ENCODE measurements at regions not wholly inside any gene's neighbourhood (a gene's known extent, or its start where the extent isn't known, plus 50 kb on each side); places are given as distances from the start of the nearest gene placed in this dataset.
"Not testable (repeated sequence)": the region's sequence is repeated elsewhere in the genome, so short reads cannot be mapped to it uniquely, and the experiment has no call there.

DNA sequence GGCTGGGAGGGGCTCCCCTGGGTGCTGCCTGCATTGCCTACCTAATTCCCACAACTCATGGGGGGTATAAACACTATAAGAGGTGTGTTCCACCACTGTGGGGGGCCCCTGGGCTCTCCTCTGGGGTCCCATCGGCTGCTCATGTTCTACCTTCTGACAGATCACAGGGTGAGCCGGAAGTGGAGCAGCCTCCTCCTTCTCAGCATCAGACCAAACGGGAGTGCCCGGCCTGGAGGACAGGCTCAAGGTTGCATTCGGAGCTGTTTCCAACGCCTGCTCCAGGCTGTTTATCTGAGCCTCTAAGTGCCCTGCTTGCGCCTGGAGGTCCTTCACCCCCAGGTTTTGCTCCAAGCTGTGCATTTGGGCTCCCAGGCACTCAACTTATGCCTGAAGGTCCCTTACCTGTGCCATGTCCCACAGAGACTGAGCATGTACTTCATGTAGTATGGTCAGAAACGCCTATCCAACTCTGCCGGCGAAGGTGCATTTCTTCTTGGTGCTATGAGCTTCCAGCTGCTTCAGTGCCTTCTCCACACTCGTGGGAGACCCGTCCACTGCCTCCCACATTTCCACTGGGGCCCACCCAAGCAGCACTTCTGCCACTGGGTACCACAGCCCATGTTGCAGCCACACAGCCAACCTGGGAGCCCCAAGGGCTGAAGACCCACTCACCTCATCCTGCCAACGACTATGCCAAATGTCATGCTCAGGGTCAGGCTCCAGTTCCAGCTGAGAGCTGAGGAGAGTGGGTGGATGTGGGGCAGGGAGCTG is 232.1 kb downstream of the IGSF11 start:
- no peak for DNase-seq
- Mint-ChIP-seq H3K4me3 (no peak overlapping the region), H3K36me3 (no peaks in the 10 kb centered on the region), H3K4me1 (no peaks in the 10 kb centered on the region), H3K27me3 (ENCODE audit: low read depth in 3 of 3) (no peaks in the 10 kb centered on the region), H3K27ac (no peak overlapping the region), H3K9me3 (no peaks in the 10 kb centered on the region)

DNA sequence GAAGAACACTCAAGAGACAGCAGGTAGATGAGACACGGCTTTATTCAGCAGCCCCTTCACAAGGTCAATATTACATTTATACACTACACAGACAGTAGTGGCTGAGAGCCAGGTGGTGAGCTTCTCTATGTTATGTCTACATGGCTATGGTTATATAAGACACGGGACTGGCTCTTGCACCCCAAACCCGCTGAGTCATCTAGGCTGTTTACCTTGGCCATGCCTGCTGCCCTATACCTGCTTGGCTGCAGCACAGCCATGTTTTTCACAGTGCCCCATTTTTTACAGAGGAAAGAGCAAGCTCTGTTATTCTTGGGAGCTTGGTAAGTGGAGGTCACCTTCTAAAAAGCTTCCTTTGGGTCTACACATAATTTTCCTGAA is 231.6 kb downstream of the IGSF11 start:
- Mint-ChIP-seq H3K9me3 (no peaks in the 10 kb centered on the region), H3K27ac (no peak overlapping the region), H3K36me3 (no peaks in the 10 kb centered on the region), H3K27me3 (ENCODE audit: low read depth in 3 of 3) (no peaks in the 10 kb centered on the region), H3K4me3 (no peak overlapping the region), H3K4me1 (no peaks in the 10 kb centered on the region)
- DNase-seq, result no peak

DNA sequence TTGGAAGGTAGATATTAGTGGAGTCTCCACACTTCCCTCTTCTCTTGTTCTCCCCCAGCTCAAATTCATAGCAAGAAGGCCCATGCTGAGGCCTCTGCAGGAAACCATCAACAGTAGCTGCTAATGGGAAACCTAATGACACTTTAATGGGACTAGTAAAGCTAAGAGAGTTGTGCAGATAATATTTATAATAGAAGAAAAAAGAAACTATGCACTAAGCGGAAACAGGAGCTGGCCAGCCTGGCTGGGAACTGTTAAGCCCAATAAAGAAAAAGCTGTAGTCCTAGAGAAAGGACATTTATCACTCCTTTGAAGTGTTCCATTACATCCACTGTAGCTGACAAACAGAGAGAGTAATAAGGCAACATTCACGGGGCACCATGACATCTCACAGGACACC is 229.6 kb downstream of the IGSF11 start:
- no peak for DNase-seq
- Mint-ChIP-seq H3K27ac (no peak overlapping the region), H3K27me3 (ENCODE audit: low read depth in 3 of 3) (peaks cover 0 to 2% (median 0%) of the 10 kb centered on the region in 3 donors), H3K4me1 (no peaks in the 10 kb centered on the region), H3K36me3 (no peaks in the 10 kb centered on the region), H3K9me3 (peaks cover 0 to 2% (median 0%) of the 10 kb centered on the region in 6 donors), H3K4me3 (no peak overlapping the region)

DNA sequence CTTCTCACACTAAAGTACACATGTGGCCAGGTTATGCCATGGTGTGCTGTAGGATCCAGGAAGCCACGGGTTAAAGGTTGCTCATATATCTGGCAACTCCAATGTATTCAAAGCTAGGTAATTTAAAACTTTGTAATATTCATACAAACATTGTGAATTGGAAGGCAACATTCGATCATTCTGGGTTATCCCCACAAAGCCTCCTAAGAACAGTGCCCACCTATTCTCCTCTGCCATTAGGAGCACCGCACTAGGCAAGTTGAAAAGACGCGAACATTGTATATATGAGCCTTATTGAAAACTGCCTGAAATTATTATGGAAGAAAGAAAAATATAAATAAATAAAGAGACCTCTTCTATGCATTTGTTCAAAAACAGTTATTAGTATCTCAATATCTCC is 228.2 kb downstream of the IGSF11 start:
- H3K36me3 Mint-ChIP-seq, result no peaks in the 10 kb centered on the region
- H3K27me3 Mint-ChIP-seq (ENCODE audit: low read depth in 3 of 3), result peaks cover 0 to 2% (median 0%) of the 10 kb centered on the region in 3 donors
- no peaks in the 10 kb centered on the region for H3K4me1 Mint-ChIP-seq
- no peak overlapping the region for H3K27ac Mint-ChIP-seq
- no peak for DNase-seq
- peaks cover 0 to 2% (median 0%) of the 10 kb centered on the region in 6 donors for H3K9me3 Mint-ChIP-seq
- no peak overlapping the region for H3K4me3 Mint-ChIP-seq

DNA sequence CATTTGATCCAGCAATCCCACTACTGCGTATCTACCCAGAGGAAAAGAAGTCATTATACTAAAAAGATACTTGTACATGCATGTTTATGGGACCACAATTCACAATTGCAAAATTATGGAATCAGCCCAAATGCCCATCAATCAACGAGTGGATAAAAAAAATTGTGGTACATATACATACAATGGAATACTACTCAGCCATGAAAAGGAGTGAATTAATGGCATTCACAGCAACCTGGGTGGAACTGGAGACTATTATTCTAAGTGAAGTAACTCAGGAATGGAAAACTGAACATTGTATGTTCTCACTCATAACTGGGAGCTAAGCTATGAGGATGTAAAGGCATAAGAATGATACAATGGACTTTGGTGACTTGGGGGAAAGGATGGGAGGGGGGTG is 227.3 kb downstream of the IGSF11 start:
- not testable (repeated sequence) for H3K27me3 Mint-ChIP-seq (ENCODE audit: low read depth in 3 of 3); H3K27ac Mint-ChIP-seq; H3K36me3 Mint-ChIP-seq; H3K4me3 Mint-ChIP-seq; H3K9me3 Mint-ChIP-seq; H3K4me1 Mint-ChIP-seq; DNase-seq

DNA sequence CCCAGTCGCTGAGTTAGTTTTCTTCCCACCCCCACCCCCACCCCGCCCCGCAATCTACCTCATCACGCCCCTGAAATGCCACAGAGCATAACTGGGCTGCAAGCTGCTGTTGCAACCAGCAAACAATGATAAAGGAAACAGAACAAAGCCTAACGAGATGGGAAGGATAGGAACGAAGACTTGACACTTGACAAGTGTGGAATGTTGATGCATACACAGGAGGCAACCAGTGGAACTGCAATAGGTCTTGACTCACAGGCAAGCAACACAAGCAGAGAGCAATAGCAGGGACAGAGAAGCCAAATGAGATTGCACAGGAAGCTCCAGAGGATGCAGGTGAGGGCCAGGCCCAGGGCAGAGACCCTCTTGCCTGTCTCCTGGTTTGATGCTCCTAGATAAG is 225.9 kb downstream of the IGSF11 start:
- DNase-seq, result no peak
- Mint-ChIP-seq H3K36me3 (no peaks in the 10 kb centered on the region), H3K4me3 (no peak overlapping the region), H3K27me3 (ENCODE audit: low read depth in 3 of 3) (peaks cover 0 to 2% (median 2%) of the 10 kb centered on the region in 3 donors), H3K27ac (no peak overlapping the region), H3K4me1 (no peaks in the 10 kb centered on the region), H3K9me3 (peaks cover 0 to 2% (median 0%) of the 10 kb centered on the region in 6 donors)

DNA sequence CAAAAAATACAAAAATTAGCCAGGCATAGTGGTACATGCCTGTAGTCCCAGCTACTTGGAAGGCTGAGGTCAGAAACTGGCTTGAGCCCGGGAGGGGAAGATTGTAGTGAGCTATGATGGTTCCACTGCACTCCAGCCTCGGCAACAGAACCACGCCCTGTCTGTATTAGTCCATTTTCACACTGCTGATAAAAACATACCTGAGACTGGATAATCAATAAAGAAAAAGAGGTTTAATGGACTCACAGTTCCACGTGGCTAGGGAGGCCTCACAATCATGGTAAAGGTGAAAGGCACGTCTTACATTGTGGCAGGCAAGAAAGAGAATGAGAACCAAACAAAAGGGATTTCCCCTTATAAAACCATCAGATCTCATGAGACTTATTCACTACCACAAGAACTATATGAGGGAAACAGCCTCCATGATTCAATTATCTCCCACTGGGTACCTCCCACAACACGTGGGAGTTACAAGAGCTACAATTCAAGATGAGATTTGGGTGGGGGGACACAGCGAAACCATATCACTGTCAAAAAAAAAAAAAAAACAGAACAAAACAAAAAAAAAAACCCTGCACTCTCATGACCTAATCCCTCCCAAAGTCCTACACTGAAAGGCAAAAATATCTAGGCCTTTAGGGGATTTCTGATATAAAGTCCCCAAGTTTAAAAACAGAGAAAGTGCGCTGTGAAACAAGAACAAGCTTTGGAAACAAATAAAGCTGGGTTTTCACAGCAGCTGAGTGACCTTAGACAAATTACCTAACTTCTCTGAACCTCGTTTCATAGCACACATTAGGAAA is 224.7 kb downstream of the IGSF11 start:
- no peaks in the 10 kb centered on the region for H3K4me1 Mint-ChIP-seq
- H3K4me3 Mint-ChIP-seq, result no peak overlapping the region
- no peak for DNase-seq
- H3K36me3 Mint-ChIP-seq, result no peaks in the 10 kb centered on the region
- no peak overlapping the region for H3K27ac Mint-ChIP-seq
- H3K27me3 Mint-ChIP-seq (ENCODE audit: low read depth in 3 of 3), result peaks cover 0 to 2% (median 2%) of the 10 kb centered on the region in 3 donors
- H3K9me3 Mint-ChIP-seq, result peaks cover 0 to 2% (median 0%) of the 10 kb centered on the region in 6 donors

DNA sequence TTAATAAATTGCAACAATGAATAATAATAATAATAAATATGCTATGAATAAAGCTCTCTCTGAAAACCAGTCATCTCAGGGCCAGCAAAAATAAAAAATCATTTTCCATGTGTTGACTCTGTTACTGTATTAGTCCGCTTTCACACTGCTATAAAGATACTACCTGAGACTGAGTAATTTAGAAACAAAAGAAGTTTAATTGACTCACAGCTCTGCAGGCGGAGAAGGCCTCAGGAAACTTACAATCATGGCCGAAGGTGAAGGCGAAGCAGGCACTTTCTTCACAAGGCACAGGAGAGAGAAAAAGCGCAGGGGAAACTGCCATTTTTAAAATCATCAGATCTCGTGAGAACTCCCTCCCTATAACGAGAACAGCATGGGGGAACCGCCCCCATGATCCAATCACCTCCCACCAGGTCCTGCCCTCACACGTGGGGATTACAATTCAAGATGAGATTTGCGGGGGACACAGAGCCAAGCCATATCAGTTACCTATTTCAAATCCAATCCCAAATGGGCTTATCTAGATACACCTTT is 224.1 kb downstream of the IGSF11 start:
- H3K36me3 Mint-ChIP-seq, result no peaks in the 10 kb centered on the region
- DNase-seq, result no peak
- H3K27ac Mint-ChIP-seq, result no peak overlapping the region

DNA sequence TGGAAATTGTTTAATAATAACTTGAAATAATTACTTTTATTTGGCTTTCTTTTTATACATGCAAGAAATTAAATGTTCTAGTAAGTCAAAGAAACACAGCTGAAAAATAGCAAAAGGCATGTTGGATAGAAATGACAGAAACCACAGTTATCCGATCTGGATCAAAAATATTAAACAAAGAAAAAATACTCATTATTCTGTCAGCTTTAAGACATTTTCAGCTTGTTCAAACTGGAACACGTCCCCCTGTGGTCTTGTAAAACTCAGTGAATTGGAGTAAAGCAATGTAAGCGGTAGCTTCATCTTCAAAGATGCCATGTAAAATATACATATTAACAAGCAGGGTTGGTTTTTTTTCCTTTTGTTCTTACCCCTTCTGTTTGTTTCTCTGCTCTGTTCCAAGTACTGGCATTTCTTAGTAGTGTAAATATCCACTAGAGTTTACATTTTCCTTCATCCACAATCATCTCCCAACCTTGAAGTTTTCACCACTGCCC is 223.4 kb downstream of the IGSF11 start:
- Mint-ChIP-seq H3K4me1 (no peaks in the 10 kb centered on the region), H3K4me3 (no peak overlapping the region), H3K27me3 (ENCODE audit: low read depth in 3 of 3) (peaks cover 0 to 2% (median 2%) of the 10 kb centered on the region in 3 donors), H3K9me3 (peaks cover 0 to 2% (median 0%) of the 10 kb centered on the region in 6 donors), H3K36me3 (no peaks in the 10 kb centered on the region), H3K27ac (no peak overlapping the region)
- DNase-seq, result no peak

More for the DNA sequence above, 224.1 kb downstream of the IGSF11 start:
- no peak overlapping the region for H3K4me3 Mint-ChIP-seq
- no peaks in the 10 kb centered on the region for H3K4me1 Mint-ChIP-seq
- peaks cover 0 to 2% (median 2%) of the 10 kb centered on the region in 3 donors for H3K27me3 Mint-ChIP-seq (ENCODE audit: low read depth in 3 of 3)
- peaks cover 0 to 2% (median 0%) of the 10 kb centered on the region in 6 donors for H3K9me3 Mint-ChIP-seq

DNA sequence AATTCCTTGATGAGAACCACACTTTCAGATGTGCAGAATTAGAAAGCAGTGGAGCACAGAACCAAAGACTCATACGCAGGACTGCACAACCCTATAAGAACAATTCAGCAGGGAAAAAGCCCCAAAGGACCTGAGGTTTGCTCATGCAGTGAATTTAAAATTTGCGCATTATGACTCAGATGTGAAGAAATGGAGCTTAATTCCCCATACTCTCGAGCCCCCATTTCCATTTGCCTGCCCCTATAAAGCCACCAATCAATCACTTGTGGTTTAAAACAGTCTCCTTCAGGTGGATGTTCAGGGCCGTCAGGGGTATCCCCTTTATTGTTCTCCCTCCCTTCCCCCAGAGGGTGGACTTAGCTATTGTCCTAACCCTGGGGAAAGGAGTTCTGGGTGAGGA is 221.2 kb downstream of the IGSF11 start:
- H3K4me3 Mint-ChIP-seq, result no peak overlapping the region
- H3K36me3 Mint-ChIP-seq, result no peaks in the 10 kb centered on the region
- H3K27me3 Mint-ChIP-seq (ENCODE audit: low read depth in 3 of 3), result peaks cover 0 to 2% (median 2%) of the 10 kb centered on the region in 3 donors
- no peak for DNase-seq
- H3K9me3 Mint-ChIP-seq, result peaks cover 0 to 2% (median 0%) of the 10 kb centered on the region in 6 donors
- H3K27ac Mint-ChIP-seq, result no peak overlapping the region
- no peaks in the 10 kb centered on the region for H3K4me1 Mint-ChIP-seq

DNA sequence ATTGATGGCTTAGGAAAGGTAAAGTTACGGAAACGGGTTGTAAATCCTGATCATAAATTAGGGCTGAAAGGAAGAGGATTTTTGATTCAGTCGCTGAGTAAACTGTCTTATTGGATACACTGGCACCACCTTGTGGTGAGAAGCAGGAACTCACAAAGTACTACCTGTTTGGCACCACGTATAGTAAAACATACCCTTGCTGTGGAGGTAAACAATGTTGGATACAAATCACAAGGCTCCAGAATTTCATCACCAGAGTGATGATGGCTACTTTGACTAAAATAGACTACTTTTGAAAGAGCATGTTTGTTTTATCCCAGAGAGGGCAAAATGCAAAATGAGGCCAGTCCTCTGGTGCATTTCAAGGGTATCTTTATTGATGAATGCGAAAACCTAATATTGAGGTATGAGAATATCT is 216.9 kb downstream of the IGSF11 start:
- Mint-ChIP-seq H3K27me3 (ENCODE audit: low read depth in 3 of 3) (peaks cover 0 to 2% (median 0%) of the 10 kb centered on the region in 3 donors), H3K4me3 (no peak overlapping the region), H3K4me1 (no peaks in the 10 kb centered on the region), H3K36me3 (no peaks in the 10 kb centered on the region), H3K27ac (no peak overlapping the region), H3K9me3 (no peaks in the 10 kb centered on the region)
- DNase-seq, result peak in 1 of 3 donors; percentile 8

DNA sequence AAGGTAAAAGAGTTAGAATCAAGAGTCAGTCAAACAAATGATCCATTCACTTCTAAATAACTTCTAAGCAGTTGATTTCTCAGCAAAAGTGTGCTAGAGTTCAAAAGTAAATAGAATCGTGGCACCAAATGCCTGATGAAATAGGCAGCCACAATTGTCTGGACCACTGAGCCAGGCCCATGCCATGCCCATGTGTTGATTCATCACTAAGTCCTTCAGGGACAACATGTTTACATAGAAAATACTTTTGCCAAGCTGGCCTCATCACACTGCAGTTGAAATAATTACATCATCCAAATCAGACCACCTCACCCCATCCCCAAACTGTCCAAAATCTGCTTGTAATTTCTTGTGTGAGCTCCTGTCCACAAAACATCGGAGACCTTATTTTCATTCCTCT is 216.3 kb downstream of the IGSF11 start:
- H3K36me3 Mint-ChIP-seq, result no peaks in the 10 kb centered on the region
- no peak overlapping the region for H3K27ac Mint-ChIP-seq
- no peaks in the 10 kb centered on the region for H3K4me1 Mint-ChIP-seq
- DNase-seq, result no peak
- no peak overlapping the region for H3K4me3 Mint-ChIP-seq
- H3K27me3 Mint-ChIP-seq (ENCODE audit: low read depth in 3 of 3), result peaks cover 0 to 2% (median 0%) of the 10 kb centered on the region in 3 donors
- H3K9me3 Mint-ChIP-seq, result no peaks in the 10 kb centered on the region

DNA sequence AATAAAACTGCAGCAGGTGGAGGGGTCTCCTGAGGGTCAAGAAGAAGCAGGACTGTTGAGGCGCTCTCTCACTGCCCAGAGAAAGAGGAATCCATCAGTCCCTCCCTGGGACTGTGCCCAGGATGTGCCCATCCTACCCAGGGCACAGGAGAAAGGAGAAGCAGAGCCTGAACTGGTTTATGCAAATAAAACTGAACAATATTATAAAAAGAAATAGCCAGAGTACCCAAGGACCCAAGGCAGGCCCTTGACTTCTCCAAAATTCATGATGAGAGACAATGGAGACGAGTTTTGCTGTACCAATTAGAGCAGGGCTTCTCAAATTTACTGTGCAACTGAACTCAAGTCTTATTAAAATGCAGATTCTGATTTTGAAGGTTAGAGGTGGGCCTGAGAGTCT is 211.0 kb downstream of the IGSF11 start:
- Mint-ChIP-seq H3K4me3 (no peak overlapping the region), H3K4me1 (no peaks in the 10 kb centered on the region), H3K36me3 (no peaks in the 10 kb centered on the region), H3K27me3 (ENCODE audit: low read depth in 3 of 3) (peaks cover 0 to 7% (median 3%) of the 10 kb centered on the region in 3 donors), H3K9me3 (no peaks in the 10 kb centered on the region), H3K27ac (no peak overlapping the region)
- no peak for DNase-seq

DNA sequence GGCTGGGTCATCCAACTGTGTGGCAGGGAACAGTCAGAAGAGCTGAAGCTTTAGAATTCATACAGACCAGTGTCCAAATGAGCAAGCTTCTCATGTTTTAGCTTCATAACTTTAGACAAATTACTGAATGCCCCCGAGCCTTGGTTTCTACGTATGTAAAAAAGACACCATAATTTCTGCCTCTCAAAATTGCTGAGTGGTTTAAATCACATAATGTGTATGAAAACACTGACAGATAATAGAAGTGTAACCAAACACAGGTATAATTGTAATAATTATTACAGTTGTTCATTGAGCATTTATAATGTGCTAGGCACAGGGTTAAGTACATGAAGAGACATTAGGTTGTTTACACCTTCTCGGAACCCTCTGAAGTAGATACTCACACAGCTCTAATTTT is 207.2 kb downstream of the IGSF11 start:
- DNase-seq, result no peak
- Mint-ChIP-seq H3K9me3 (peaks cover 0 to 1% (median 0%) of the 10 kb centered on the region in 6 donors), H3K4me1 (no peaks in the 10 kb centered on the region), H3K27me3 (ENCODE audit: low read depth in 3 of 3) (peaks cover 2 to 7% (median 2%) of the 10 kb centered on the region in 3 donors), H3K36me3 (no peaks in the 10 kb centered on the region), H3K27ac (no peak overlapping the region), H3K4me3 (no peak overlapping the region)
